PC-3 (cell line): ENCODE measurements at regions not wholly inside any gene's neighbourhood (a gene's known extent, or its start where the extent isn't known, plus 50 kb on each side); places are given as distances from the start of the nearest gene placed in this dataset.

Source experiments
- EZH2 ChIP-seq: fragments of 300-600 bp; sonication (generic); IDR thresholded peaks from one replicate; pipeline ENCODE4 v1.6.1; 2017; ENCODE audit warnings: antibody characterized with exemption, mild to moderate bottlenecking, low read length; ENCODE audit not compliant: unreplicated experiment
- EZH2phosphoT487 ChIP-seq: fragments of 300-600 bp; sonication (generic); IDR thresholded peaks from 2 replicates; pipeline ENCODE4 v1.6.1; 2018; ENCODE audit warnings: mild to moderate bottlenecking, antibody characterized with exemption, low read length, borderline replicate concordance
- TF ChIP-seq, protein P1 (sequence below): fragments of 300-600 bp; sonication (generic); conservative IDR thresholded peaks from 2 replicates; pipeline ENCODE4 v1.5.1; 2017; ENCODE audit warnings: antibody characterized with exemption, low read depth, mild to moderate bottlenecking, low read length

GRCh38 chr14:88998027-88998426 is 173.6 kb downstream of the TTC8 start:
- TF ChIP-seq, protein P1, sequence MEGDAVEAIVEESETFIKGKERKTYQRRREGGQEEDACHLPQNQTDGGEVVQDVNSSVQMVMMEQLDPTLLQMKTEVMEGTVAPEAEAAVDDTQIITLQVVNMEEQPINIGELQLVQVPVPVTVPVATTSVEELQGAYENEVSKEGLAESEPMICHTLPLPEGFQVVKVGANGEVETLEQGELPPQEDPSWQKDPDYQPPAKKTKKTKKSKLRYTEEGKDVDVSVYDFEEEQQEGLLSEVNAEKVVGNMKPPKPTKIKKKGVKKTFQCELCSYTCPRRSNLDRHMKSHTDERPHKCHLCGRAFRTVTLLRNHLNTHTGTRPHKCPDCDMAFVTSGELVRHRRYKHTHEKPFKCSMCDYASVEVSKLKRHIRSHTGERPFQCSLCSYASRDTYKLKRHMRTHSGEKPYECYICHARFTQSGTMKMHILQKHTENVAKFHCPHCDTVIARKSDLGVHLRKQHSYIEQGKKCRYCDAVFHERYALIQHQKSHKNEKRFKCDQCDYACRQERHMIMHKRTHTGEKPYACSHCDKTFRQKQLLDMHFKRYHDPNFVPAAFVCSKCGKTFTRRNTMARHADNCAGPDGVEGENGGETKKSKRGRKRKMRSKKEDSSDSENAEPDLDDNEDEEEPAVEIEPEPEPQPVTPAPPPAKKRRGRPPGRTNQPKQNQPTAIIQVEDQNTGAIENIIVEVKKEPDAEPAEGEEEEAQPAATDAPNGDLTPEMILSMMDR: no peak
- TF ChIP-seq EZH2phosphoT487: no peak
- no peak for TF ChIP-seq EZH2
